ENCODE measurements at regions not wholly inside any gene's neighbourhood (a gene's known extent, or its start where the extent isn't known, plus 50 kb on each side); places are given as distances from the start of the nearest gene placed in this dataset.

DNA sequence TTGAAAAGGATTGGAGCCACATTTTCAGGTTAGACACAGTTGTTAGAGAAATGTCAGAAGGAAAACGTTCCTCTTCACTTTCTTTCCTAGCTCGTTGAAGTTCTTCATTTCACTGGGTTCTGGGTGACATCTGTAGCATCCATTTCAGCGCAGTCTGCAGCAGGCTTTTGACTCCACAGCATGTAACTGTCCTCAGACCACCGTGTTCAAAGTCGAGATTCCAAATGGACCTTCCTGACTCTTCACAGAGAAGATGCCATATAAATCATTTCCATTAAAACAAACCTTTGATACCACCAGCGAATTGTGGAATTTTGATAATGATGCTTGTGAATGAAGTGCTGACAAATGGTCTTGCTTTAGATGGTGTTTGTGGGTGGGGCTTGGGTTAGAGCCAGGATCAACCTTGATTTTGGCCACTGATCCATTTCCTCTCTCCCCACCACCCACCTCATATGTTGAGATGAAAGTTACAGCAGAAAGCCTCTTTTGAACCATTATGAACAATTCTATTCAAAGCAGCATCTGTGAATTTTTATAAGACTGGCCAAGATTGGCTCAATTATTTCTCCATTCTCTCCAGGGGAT, 185.3 kb upstream of the PREP start:
- no peak for DNase-seq (ENCODE audit: low spot score)

DNA sequence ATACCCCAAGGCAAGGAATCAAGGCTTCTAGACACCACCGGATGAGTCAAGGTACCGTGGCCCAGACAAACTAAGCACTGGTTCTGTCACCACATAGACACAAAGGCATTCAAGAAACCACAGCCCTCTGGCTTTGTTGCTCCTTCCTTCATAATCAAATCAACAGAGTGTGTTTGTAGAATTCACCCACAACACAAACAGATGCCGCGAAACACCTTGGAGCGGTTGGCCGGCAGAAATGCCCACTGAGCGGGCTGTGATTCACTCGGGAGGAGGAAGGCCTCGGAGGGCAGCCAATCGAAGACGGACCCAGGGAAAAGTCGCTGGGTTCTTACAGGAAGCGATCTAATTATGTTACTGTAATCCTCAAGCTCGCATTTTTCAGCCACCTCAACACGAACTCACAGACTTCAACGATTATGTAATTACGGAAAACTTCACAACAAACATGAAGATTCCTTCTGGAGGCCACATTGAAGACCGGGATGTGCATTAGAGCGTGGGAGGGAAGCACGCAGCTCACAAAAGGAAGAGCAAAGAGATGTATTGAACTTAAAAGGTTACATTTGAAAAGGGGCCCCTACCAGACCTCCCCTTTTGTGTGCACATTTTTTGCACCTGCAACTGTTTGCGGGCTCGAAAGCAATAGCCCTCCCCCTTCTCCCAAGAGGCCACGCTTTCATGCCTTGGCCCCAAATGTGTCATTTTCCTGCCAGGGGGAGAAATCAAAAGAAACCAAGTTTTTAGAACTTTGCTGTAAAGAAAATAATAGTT, 184.7 kb upstream of the PREP start:
- DNase-seq (ENCODE audit: low spot score) = no peak

DNA sequence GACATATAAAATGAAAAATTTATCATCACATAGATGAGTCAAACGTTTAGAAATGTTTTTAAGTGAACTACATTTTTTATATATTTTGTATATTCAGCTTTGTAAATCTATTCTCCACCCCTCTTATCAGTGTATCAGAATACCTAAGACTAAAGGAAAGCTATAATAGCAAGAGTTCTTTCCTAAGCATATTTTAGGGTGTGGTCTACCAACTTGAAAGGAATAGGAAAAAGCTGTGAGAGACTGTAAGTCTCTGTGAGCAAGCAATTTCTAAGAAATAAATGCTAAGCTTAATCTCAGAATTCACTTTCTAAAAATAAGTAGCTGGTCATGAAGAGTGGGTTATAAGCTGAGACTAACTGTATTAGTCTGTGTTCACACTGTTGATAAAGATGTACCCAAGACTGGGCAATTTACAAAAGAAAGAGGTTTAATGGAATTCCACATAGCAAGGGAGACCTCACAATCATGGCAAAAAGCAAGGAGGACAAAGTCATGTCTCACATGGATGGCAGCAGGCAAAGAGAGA, 175.4 kb upstream of the PREP start:
- no peak for DNase-seq (ENCODE audit: low spot score)

DNA sequence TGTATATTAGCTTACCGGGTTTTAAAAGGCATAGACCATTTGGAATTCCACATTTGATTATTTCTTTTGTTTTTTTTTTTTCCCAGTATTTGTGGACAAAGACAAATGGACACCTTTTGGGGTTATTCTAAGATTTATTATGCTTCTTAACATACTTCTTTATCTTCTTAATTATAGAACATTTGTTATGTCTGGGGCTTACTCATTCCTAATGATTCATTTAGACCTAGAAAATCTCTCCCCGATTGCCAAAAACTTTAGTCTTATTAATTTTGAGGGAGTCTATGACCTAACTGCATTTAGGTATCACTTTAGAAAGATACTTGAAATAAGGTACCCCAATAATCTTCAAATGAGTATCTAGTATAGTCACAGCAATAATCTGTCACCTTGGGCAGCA, 170.7 kb upstream of the PREP start:
- no peak for DNase-seq (ENCODE audit: low spot score)

DNA sequence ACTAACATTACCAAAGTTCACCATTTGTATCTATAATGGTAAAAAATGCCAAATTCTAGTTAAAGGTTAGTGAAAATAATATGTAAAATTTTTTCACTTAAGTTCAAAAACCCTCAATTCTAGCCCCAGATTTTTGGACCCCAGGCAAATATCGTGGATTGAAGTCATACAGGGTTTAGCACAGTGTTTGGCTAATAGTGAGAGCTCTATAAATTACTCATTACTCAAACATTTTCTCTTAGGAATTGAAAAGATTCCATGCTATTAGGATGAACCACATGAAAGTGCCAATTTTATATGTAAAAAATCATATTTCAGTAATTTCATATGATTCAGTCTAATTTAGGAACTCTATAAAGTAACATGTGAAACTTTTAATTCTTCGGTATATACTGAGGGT, 170.3 kb upstream of the PREP start:
- no peak for DNase-seq (ENCODE audit: low spot score)

DNA sequence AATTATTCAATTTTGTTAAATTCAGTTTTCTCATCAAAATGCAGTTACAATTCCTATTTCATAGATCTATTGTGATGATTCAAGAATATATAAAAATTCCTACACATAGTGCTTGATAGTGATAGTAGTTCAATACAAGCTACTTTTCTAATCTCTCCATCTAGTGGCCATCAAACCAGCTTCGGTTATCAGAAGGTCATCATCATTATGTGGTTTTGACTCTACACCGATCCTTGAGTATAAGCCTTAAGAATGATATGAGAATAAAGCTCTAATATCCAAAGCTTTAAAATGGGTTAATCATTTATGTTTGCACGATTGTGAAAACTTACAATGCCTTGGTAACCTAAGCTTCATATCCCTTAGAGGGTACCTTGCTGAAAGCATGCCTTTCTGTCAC, 167.5 kb upstream of the PREP start:
- DNase-seq (ENCODE audit: low spot score) = no peak

DNA sequence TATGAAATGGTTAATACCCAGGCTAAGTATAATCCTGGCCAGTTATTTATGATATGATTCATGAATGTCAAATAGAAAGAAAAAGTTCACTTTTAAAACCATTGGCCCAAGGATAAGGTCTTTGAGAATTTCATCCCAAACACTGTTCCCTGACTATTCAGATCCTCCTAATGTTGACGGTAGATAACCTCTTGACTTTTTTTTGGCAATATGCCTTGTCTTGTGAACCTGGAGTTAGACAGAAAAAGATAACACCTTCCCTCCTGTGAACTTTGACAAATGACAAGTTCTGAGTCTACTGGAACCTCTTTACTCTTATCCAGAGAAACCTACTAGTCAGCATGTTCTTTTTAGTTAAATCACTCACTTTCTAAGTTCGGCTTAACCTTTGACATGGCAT, 166.8 kb upstream of the PREP start:
- DNase-seq (ENCODE audit: low spot score) = no peak

DNA sequence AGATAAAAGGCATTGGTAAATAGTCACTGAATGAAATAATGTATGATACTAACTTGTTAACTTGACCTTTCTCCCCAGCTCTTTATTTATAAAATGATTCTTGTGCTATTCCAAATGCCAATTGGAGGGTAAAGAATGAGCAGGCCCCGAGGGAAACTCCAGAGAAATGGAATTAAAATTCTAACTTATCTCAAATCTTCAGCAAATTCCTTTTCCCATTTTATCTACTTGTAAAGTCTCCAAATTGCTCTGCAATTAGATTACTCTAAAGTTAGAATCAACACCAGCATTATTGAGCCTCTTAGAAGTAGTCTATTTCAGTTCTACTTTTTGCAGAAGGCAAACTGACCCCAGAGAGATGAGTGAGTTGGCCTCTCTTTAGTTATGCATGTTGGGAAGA, 165.9 kb upstream of the PREP start:
- DNase-seq (ENCODE audit: low spot score) = no peak

DNA sequence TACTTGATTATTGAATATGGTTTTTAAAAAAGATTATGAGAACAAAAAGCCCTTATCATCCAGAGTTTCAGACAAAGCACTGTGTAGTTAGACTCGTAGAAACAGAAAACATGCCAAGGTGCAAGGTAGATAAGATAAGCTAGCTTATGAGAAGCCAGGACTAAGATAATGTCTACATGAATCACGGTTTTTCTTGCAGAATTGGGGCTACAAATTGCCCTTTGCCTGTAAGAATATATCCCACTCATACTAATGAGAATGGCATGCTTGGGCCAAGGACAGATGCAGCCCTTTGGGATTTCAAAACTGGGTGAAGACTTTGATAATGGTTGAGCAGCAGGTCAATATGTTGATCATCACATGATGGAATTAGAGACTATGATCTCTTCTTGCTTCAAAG, 165.3 kb upstream of the PREP start:
- DNase-seq (ENCODE audit: low spot score) = no peak

DNA sequence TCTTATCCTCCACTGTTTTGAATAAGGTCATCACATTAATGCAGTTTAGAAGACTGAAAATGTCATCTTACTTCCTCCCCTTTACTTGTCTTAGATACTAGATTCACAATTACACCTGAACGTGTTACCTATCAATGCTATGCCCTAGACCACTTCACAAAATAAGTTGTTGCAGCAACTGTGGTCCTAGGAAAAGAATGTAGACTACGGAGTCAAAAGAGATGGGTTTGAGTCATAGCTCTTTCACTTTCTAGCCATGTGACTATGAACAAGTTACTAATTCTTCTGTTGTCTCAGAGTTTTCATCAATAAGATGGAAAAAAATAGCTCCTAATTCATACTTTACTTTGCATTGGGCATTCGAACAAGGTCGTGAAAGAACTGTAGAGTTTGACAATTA, 164.3 kb upstream of the PREP start:
- no peak for DNase-seq (ENCODE audit: low spot score)

DNA sequence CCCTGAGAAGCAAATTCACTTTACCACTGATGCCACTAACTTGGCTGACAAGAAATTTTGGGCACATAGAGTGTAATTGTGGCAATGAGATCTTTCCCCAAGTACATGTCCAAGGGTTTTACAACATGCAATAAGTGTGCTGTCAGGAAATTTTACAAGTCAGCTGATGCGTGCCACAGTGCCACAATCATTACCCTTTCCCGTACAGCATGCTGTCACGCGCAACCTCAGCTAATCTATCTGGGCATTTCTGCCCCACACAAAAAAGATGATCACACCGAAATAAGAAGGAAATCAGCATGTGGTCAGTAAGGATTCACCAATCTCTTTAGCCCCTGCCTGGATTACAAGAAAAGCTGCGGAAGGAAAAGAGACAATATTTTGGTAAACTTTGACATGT, 163.6 kb upstream of the PREP start:
- no peak for DNase-seq (ENCODE audit: low spot score)

DNA sequence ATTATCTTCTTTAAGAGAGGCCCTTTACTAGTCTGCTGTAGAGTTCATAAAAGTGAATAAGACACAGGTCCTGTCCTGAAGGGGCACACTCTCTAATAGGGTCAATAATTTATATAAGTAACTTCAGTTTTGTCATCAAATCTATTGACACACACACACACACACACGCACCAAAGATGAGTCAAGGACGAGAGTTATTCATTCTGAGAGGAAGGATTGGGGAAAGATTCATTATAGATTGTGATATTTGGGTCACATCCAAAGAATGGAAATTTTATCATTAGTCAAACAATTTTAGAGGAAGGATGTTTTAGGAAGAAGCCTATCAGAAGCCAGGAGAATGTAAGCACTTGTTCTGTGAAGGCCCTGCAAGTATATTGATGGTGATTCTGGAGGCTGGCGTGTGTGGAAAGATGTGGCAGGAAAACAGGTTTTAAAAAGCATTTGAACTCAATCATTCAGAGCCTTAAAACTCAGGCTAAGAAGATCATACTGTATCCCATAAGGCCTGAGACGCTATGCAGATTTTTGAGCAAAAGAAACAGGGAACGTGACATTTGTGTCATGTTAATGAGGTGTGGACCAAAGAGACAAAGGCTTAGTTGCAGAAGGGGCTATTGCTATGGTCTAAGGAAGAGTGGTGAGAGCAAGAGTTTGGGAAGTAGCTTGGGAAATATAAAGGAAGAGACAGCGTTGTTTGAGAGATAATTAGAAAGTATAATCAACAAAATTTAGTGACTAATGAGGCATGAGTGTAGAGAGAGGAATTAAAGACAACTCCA, 161.4 kb upstream of the PREP start:
- DNase-seq (ENCODE audit: low spot score) = no peak

DNA sequence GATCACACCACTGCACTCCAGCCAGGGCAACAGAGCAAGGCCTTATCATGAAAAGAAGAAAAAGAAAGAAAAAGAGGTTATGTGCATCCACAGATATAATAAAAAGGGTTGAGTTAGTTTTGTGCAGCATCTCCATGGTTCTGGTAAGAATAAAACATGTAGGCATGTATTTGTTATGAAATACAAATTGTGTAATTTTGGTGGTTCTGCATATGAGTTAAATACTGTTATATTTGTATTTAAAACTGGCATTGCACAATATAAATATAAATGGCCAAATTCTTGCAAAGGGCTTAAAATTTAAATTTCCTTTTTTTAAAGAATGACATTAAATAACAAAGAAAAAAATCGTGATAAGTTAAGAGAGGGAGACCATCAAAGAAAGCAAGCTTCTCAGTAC, 159.1 kb upstream of the PREP start:
- DNase-seq (ENCODE audit: low spot score) = no peak

DNA sequence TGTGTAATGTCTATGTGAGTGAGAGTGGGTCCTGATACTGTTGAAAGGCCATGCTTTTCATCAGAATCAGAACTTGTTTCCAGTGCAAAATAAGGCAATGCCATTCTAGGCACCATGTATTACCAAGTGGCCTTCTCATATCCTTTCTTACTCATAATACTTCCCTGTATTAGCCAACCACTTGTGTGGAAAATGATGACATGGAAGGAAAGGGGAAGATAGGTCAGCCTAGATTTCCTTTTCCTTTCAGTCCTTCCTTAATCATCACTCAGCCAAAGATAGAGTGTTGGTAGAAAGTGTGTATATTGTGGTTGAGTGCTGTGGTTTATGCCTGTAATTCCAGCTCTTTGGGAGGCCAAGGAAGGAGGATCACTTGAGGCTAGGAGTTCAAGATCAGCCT, 158.6 kb upstream of the PREP start:
- DNase-seq (ENCODE audit: low spot score) = no peak

DNA sequence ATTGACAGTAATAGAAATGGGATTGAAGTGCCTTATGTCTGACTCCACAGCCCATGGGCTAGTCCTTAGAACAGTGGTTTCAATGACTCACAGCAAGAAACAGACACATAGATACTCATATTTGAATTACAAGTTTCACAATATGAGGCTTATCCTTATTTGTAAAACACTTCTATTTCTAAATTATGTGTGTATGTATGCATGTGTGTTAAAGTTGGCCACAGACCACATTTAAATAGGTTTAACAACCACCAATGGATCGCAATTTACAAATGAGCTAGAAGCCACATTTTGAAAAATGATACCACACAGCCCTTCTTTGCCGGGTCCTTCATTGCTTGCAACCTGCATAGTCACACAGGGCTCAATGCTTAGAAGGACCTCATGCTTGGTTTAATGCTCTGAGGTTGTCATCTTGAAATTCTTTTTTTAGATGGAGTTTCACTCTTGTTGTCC, 157.8 kb upstream of the PREP start:
- DNase-seq (ENCODE audit: low spot score) = no peak

DNA sequence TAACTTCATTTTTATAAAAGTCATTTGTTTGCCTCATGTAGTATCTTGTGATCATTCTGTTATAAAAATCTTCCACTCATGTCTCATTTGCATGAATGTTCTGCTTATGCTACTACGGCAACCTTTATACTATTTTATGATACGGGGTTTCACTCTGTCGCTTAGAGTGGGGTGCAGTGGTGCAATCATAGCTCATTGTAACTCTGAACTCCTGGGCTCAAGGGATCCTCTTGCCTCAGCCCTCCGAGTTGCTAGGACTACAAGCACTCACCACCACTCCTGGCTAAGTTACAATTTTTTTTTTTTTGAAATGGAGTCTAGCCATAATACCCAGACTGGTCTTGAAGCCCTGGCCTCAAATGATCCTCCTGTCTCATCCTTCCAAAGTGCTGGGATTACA, 154.4 kb upstream of the PREP start:
- DNase-seq (ENCODE audit: low spot score) = no peak

DNA sequence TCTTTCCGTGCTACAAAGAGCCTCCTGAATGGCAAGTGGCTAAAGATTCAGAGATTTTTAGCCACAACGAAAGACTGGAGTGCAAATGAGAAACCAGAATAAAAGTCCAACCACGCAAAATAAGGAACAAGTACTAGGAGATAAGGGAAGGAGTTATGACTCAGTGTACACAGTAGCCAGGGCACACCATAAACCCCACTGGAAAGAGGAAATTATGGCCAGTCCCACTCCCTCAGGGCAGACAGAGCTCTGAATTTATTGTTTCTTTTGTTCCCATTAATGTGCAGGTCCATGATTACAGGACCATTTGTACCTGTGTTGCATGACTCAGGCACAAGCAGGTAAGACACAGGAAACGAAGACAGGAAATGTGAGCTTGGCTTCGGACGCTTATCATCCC, 150.3 kb upstream of the PREP start:
- no peak for DNase-seq (ENCODE audit: low spot score)

DNA sequence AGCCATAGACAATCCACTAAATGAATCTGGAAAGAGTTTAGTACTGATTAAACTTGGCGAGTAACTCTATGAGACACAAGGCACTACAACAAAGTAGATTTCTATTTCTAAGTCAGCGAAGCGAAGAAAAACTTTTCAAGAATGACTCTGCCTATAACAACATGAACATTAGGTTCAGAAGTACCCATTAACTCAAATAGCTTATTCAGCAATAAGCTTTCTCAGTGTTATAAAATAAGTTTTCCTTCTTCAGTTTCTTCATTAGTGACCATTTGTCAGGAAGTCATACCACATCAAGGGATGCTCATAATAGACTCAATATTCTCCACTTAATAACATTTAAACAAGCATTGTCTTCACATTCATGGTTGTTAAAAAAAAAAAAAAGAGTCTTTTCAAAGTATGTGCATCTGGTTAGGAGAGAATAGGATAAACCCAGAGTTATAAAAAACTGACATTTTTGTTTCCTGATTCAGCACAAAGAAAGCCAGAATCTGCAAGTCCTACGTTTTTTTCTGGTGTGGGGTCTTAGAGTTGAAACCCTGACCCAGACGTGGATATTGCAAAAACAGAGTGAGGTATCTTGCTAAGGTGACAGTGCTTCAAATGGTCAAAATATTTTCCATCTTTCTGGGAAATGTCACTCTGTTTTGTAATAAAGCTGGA, 148.2 kb upstream of the PREP start:
- DNase-seq (ENCODE audit: low spot score) = no peak

DNA sequence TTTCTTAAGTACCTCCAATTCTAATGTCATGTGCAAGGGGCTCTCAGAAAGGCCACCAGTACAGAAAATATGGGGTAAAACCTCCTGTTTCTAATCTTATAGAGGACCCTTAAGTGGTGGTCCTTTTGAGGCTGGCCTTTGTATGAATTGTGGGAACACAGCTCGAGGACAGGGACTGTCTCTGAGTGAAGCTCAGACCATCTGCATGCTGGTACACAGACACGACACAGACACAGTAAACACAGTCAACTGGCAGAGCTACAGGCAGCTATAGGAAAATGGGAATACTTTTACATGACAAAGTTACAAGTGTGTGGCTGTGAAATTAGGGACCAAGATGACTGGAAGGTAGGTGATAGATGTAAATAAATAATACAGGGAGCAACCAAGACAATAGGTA, 143.9 kb upstream of the PREP start:
- DNase-seq (ENCODE audit: low spot score) = no peak

DNA sequence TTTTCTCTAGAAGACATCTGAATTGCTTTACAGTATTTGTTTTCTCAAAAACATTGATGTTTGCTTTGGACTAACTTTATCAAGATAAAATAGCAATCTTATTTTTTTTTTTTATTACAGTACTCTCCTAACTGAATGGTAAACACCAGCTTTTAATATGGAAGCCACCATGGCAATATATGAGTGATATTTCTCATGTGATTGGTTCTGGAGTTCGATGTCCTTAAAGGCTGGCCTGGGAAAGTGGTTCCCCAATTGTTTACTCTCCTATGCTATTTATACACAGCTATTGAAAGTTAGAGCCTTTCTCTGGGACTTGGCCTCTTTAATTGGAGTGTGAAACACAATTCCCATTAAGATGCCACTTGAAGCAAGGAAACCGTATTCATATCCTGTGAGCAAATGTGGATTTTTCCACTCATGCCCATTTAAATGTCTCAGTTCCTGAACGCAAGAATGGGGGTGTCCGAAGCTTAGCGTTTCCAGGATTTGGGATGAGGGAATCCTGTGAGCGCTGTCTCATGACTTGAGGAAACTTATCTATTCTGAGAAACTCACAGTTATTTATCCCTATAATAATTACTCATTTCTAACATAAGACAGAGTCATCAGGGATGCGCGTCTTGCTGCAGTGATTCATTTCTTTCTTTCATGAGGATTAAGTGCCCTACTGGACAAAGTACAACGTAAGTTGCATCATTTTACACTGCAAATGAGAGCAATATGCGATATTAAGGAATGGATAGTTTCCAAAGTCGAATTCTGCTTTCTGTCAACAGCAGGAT, 143.3 kb upstream of the PREP start:
- no peak for DNase-seq (ENCODE audit: low spot score)

DNA sequence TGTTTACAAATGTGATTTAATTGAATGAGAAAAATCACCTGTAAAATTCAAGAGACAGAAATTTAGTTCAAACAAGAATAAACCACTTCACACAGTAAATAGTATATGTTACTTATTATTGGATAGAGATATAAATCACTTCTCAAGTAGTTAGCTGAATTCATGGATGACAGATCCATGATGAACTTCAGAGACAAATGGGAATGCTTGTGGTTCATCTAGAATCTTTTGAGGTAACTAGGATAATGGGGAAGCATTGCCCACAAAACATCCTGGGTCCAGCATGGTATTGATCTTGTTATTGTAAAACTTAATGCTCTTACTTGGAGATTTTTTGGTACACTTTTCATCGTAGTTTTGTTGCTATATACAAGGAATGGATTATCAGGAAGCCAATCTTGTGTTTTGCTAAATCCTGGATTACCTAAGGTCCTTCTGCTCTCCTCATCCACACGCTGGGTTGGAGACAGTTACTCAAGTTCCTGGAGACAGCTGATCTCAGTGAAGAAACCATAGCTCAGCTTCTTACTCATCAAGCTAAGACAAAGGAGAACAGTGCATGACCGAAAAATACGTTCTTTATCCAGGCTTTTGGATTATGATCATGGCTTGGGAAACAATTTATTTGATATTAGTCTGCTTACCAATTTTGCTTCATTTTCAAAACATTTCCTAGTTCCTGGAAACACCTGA, 142.5 kb upstream of the PREP start:
- DNase-seq (ENCODE audit: low spot score) = no peak
